ENCODE measurements at regions not wholly inside any gene's neighbourhood (a gene's known extent, or its start where the extent isn't known, plus 50 kb on each side); places are given as distances from the start of the nearest gene placed in this dataset.

DNA sequence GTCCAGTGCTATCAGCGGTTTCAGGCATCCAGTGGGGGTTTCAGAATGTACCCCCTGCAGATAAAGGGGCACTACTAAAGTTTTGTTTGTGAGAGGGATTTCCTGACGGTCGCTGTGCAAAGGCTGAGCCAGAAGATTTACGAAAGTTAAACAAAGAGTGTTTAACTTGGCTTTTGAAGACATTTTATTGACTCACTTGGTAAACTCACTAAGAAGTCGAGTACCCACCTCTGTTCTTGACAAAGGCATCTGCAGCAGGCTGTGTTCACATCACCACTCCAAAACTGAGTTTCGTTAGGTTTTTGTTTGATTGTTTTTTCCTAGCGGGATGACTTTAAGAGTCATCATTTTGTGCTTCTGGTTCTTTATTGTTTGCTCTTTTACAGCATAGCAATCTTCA is 143.9 kb upstream of the TBL1X start:
- Histone ChIP-seq H3K9me3 (ENCODE audit: control insufficient read depth, insufficient read depth, low read depth, low read length) (no peaks in the 10 kb centered on the region), H3K4me3 (ENCODE audit: low read depth, low read length) (no peak overlapping the region), H3K4me1 (ENCODE audit: control insufficient read depth, insufficient read depth, low read length) (no peaks in the 10 kb centered on the region), H3K36me3 (ENCODE audit: control insufficient read depth in 2 of 2, insufficient read depth in 1 of 2, low read length in 2 of 2) (no peaks in the 10 kb centered on the region), H3K27ac (ENCODE audit: extremely low read depth, low read depth, low read length) (no peak overlapping the region)
- no peak for TF ChIP-seq ZBTB48 (tag by site-specific recombination; IDR thresholded peaks at IDR 0.05)
- TF ChIP-seq ZBTB20 (tag by site-specific recombination; IDR thresholded peaks at IDR 0.05) = no peak
- TF ChIP-seq, protein P1, sequence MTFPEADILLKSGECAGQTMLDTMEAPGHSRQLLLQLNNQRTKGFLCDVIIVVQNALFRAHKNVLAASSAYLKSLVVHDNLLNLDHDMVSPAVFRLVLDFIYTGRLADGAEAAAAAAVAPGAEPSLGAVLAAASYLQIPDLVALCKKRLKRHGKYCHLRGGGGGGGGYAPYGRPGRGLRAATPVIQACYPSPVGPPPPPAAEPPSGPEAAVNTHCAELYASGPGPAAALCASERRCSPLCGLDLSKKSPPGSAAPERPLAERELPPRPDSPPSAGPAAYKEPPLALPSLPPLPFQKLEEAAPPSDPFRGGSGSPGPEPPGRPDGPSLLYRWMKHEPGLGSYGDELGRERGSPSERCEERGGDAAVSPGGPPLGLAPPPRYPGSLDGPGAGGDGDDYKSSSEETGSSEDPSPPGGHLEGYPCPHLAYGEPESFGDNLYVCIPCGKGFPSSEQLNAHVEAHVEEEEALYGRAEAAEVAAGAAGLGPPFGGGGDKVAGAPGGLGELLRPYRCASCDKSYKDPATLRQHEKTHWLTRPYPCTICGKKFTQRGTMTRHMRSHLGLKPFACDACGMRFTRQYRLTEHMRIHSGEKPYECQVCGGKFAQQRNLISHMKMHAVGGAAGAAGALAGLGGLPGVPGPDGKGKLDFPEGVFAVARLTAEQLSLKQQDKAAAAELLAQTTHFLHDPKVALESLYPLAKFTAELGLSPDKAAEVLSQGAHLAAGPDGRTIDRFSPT (tag by site-specific recombination; IDR thresholded peaks at IDR 0.05) = no peak
- TF ChIP-seq ZNF354C (tag by site-specific recombination; IDR thresholded peaks at IDR 0.05; ENCODE audit: borderline replicate concordance, low read depth) = no peak
- TF ChIP-seq TRIM28 (IDR thresholded peaks at IDR 0.05; ENCODE audit: borderline replicate concordance, low read length) = no peak
- TF ChIP-seq ZNF214 (tag by site-specific recombination; IDR thresholded peaks at IDR 0.05; ENCODE audit: borderline replicate concordance) = no peak
- TF ChIP-seq ZNF10 (tag by site-specific recombination; IDR thresholded peaks at IDR 0.05) = no peak
- no peak for TF ChIP-seq MYNN (tag by site-specific recombination; IDR thresholded peaks at IDR 0.05; ENCODE audit: borderline replicate concordance)
- no peak for TF ChIP-seq SP3 (tag by site-specific recombination; IDR thresholded peaks at IDR 0.05)
- no peak for TF ChIP-seq ZNF747 (tag by site-specific recombination; IDR thresholded peaks at IDR 0.05)
- TF ChIP-seq, protein P2, sequence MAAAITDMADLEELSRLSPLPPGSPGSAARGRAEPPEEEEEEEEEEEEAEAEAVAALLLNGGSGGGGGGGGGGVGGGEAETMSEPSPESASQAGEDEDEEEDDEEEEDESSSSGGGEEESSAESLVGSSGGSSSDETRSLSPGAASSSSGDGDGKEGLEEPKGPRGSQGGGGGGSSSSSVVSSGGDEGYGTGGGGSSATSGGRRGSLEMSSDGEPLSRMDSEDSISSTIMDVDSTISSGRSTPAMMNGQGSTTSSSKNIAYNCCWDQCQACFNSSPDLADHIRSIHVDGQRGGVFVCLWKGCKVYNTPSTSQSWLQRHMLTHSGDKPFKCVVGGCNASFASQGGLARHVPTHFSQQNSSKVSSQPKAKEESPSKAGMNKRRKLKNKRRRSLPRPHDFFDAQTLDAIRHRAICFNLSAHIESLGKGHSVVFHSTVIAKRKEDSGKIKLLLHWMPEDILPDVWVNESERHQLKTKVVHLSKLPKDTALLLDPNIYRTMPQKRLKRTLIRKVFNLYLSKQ (tag by site-specific recombination; IDR thresholded peaks at IDR 0.05; ENCODE audit: borderline replicate concordance) = no peak
- TF ChIP-seq ZNF610 (tag by site-specific recombination; IDR thresholded peaks at IDR 0.05; ENCODE audit: borderline replicate concordance) = no peak
- TF ChIP-seq, protein P3, sequence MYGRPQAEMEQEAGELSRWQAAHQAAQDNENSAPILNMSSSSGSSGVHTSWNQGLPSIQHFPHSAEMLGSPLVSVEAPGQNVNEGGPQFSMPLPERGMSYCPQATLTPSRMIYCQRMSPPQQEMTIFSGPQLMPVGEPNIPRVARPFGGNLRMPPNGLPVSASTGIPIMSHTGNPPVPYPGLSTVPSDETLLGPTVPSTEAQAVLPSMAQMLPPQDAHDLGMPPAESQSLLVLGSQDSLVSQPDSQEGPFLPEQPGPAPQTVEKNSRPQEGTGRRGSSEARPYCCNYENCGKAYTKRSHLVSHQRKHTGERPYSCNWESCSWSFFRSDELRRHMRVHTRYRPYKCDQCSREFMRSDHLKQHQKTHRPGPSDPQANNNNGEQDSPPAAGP (tag by site-specific recombination; IDR thresholded peaks at IDR 0.05) = no peak
- TF ChIP-seq ZNF175 (tag by site-specific recombination; IDR thresholded peaks at IDR 0.05) = no peak
- no peak for TF ChIP-seq ZNF292 (tag by site-specific recombination; IDR thresholded peaks at IDR 0.05; ENCODE audit: borderline replicate concordance, low read depth)
- TF ChIP-seq, protein P4, sequence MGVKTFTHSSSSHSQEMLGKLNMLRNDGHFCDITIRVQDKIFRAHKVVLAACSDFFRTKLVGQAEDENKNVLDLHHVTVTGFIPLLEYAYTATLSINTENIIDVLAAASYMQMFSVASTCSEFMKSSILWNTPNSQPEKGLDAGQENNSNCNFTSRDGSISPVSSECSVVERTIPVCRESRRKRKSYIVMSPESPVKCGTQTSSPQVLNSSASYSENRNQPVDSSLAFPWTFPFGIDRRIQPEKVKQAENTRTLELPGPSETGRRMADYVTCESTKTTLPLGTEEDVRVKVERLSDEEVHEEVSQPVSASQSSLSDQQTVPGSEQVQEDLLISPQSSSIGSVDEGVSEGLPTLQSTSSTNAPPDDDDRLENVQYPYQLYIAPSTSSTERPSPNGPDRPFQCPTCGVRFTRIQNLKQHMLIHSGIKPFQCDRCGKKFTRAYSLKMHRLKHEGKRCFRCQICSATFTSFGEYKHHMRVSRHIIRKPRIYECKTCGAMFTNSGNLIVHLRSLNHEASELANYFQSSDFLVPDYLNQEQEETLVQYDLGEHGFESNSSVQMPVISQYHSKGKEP (tag by site-specific recombination; IDR thresholded peaks at IDR 0.05) = no peak
- ChIA-PET POLR2A (no interaction called here), CTCF (interaction anchor here (1.6 kb wide), 1 partner anchor 8 kb away, joined by 5 read pairs; no protein-coding TSS in a partner anchor)

DNA sequence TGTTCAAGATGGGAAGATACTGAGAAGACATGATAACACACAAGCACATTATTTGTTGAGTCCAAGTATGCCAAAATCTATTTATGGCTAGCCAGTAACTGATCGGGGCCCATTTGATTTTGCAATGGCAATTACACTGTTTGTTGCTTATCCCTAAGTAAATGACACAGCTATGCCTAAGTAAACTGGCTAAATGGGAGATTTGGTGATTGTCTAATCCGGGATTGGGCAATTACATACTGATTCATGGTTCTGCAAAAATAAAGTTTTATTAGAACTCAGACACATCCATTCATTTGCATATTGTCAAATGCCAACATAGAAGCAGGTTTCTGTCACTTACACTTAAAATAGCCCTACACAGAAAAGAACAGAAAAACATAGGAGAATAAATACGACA is 140.2 kb upstream of the TBL1X start:
- no peak overlapping the region for H3K4me3 ChIP-seq (ENCODE audit: low read depth, low read length)
- ChIA-PET POLR2A (no interaction called here), CTCF (interaction anchor here (1.0 kb wide), 1 partner anchor 10 kb away, joined by 3 read pairs; no protein-coding TSS in a partner anchor)
- H3K27ac ChIP-seq (ENCODE audit: extremely low read depth, low read depth, low read length) = no peak overlapping the region
- no peaks in the 10 kb centered on the region for H3K36me3 ChIP-seq (ENCODE audit: control insufficient read depth in 2 of 2, insufficient read depth in 1 of 2, low read length in 2 of 2)
- no peaks in the 10 kb centered on the region for H3K4me1 ChIP-seq (ENCODE audit: control insufficient read depth, insufficient read depth, low read length)
- H3K9me3 ChIP-seq (ENCODE audit: control insufficient read depth, insufficient read depth, low read depth, low read length) = no peaks in the 10 kb centered on the region
- TF ChIP-seq ZNF404 (tag by site-specific recombination; IDR thresholded peaks at IDR 0.05) (no peak), GLIS2 (tag by site-specific recombination; IDR thresholded peaks at IDR 0.05) (no peak), ZNF837 (tag by site-specific recombination; IDR thresholded peaks at IDR 0.05) (no peak), ZNF701 (tag by site-specific recombination; IDR thresholded peaks at IDR 0.05) (no peak), EGR2 (tag by site-specific recombination; IDR thresholded peaks at IDR 0.05; ENCODE audit: low read depth) (no peak), ZNF335 (tag by site-specific recombination; conservative IDR thresholded peaks at IDR 0.05) (no peak), ZNF747 (tag by site-specific recombination; IDR thresholded peaks at IDR 0.05) (no peak), ZNF184 (tag by site-specific recombination; IDR thresholded peaks at IDR 0.05) (no peak), ZNF423 (tag by site-specific recombination; IDR thresholded peaks at IDR 0.05) (no peak)
- TF ChIP-seq, protein P5, sequence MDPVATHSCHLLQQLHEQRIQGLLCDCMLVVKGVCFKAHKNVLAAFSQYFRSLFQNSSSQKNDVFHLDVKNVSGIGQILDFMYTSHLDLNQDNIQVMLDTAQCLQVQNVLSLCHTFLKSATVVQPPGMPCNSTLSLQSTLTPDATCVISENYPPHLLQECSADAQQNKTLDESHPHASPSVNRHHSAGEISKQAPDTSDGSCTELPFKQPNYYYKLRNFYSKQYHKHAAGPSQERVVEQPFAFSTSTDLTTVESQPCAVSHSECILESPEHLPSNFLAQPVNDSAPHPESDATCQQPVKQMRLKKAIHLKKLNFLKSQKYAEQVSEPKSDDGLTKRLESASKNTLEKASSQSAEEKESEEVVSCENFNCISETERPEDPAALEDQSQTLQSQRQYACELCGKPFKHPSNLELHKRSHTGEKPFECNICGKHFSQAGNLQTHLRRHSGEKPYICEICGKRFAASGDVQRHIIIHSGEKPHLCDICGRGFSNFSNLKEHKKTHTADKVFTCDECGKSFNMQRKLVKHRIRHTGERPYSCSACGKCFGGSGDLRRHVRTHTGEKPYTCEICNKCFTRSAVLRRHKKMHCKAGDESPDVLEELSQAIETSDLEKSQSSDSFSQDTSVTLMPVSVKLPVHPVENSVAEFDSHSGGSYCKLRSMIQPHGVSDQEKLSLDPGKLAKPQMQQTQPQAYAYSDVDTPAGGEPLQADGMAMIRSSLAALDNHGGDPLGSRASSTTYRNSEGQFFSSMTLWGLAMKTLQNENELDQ (tag by site-specific recombination; IDR thresholded peaks at IDR 0.05; ENCODE audit: low read depth) = no peak
